ENCODE measurements at regions not wholly inside any gene's neighbourhood (a gene's known extent, or its start where the extent isn't known, plus 50 kb on each side); places are given as distances from the start of the nearest gene placed in this dataset.
"Not testable (repeated sequence)": the region's sequence is repeated elsewhere in the genome, so short reads cannot be mapped to it uniquely, and the experiment has no call there.

DNA sequence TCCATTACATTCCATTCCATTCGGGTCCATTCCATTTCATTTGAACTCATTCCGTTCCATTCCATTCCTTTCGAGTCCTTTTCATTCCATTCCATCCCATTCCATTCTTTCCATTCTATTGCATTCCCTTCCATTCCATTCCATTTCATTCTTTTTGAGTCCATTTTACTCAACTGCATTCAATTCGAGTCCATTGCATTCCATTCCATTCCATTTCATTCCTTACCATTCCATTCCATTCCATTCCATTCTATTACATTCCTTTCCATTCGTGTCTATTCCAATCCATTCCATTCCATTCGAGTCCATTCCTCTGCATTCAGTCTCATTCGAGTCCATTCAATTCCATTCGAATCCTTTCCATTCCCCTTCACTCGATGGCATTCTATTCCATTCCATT is 1128.8 kb downstream of the RPIA start:
- no peak overlapping the region for H3K9ac ChIP-seq (ENCODE audit: insufficient read length, low read depth)
- H3K9me3 ChIP-seq (ENCODE audit: insufficient read depth, low read length): peaks cover 58% of the 10 kb centered on the region
- TF ChIP-seq SUZ12 (IDR thresholded peaks at IDR 0.05; ENCODE audit: extremely low read depth, insufficient read depth, insufficient read length): no peak
- TF ChIP-seq YY1 (IDR thresholded peaks at IDR 0.05; ENCODE audit: insufficient read depth, insufficient read length): no peak
- no peak for TF ChIP-seq ZNF274 (IDR thresholded peaks at IDR 0.05; ENCODE audit: low read depth, low read length)
- no peaks in the 10 kb centered on the region for H3K36me3 ChIP-seq (ENCODE audit: insufficient read depth, insufficient read length, low read length)
- DNase-seq (ENCODE audit: low read depth, low spot score): no peak
- no peaks in the 10 kb centered on the region for H3K4me1 ChIP-seq (ENCODE audit: insufficient read depth, insufficient read length)
- H3K4me3 ChIP-seq (ENCODE audit: insufficient read length, low read depth): no peak overlapping the region
- no peaks in the 10 kb centered on the region for H3K27me3 ChIP-seq (ENCODE audit: insufficient read depth, insufficient read length)

DNA sequence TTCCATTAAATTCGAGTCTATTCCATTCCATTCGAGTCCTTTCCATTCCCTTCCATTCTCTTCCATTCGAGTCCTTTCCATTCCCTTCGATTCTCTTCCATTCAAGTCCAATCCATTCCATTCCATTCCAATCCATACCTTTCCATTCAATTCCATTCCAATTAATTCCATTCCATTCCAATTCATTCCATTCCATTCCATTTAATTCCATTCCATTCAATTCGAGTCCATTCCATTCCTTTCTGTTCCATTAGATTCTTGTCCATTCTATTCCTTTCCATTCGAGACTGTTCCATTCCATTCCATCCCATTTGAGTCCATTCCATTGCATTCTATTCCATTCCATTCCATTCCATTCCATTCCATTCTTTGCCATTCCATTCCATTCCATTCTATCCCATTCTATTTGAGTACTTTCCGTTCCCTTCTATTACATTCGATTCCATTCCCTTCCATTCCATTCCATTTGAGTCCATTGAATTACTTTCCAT is 1130.0 kb downstream of the RPIA start:
- Histone ChIP-seq H3K4me1 (ENCODE audit: insufficient read depth, insufficient read length) (no peaks in the 10 kb centered on the region), H3K27me3 (ENCODE audit: insufficient read depth, insufficient read length) (no peaks in the 10 kb centered on the region), H3K9ac (ENCODE audit: insufficient read length, low read depth) (no peak overlapping the region), H3K9me3 (ENCODE audit: insufficient read depth, low read length) (peaks cover 58% of the 10 kb centered on the region), H3K36me3 (ENCODE audit: insufficient read depth, insufficient read length, low read length) (no peaks in the 10 kb centered on the region), H3K4me3 (ENCODE audit: insufficient read length, low read depth) (no peak overlapping the region)
- DNase-seq (ENCODE audit: low read depth, low spot score): no peak
- TF ChIP-seq SUZ12 (IDR thresholded peaks at IDR 0.05; ENCODE audit: extremely low read depth, insufficient read depth, insufficient read length) (no peak), YY1 (IDR thresholded peaks at IDR 0.05; ENCODE audit: insufficient read depth, insufficient read length) (no peak), ZNF274 (IDR thresholded peaks at IDR 0.05; ENCODE audit: low read depth, low read length) (no peak)

DNA sequence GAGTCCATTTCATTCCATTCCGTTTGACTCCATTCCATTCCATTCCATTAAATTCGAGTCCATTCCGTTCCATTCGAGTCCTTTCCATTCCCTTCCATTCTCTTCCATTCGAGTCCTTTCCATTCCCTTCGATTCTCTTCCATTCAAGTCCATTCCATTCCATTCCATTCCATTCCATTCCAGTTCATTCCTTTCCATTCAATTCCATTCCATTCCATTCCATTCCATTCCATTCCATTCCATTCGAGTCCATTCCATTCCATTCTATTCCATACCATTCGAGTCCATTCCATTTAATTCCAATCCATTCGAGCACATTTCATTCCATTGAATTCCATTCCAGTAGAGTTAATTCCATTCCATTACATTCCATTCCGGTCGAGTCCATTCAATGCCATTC is 1130.9 kb downstream of the RPIA start:
- not testable (repeated sequence) for DNase-seq (ENCODE audit: low read depth, low spot score); H3K4me3 ChIP-seq (ENCODE audit: insufficient read length, low read depth); H3K9ac ChIP-seq (ENCODE audit: insufficient read length, low read depth); H3K27me3 ChIP-seq (ENCODE audit: insufficient read depth, insufficient read length); H3K4me1 ChIP-seq (ENCODE audit: insufficient read depth, insufficient read length); H3K36me3 ChIP-seq (ENCODE audit: insufficient read depth, insufficient read length, low read length)
- peaks cover 52% of the 10 kb centered on the region for H3K9me3 ChIP-seq (ENCODE audit: insufficient read depth, low read length)

DNA sequence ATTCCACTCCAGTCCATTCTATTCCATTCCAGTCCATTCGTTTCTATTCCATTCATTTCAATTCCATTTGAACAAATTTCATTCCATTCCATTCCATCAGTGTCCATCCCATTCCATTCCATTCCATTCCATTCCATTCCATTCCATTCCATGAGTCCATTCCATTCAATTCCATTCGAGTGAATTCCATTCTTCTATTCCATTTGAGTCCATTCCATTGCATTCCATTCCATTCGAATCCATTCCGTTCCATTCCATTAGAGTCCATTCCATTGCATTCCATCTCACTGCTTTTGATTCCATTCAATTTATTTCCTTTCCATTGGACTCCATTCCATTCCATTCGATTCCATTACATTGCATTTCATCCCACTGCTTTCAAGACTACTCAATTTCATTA is 1132.1 kb downstream of the RPIA start:
- H3K27me3 ChIP-seq (ENCODE audit: insufficient read depth, insufficient read length): no peaks in the 10 kb centered on the region
- H3K9ac ChIP-seq (ENCODE audit: insufficient read length, low read depth): no peak overlapping the region
- DNase-seq (ENCODE audit: low read depth, low spot score): no peak
- peaks cover 41% of the 10 kb centered on the region for H3K9me3 ChIP-seq (ENCODE audit: insufficient read depth, low read length)
- no peaks in the 10 kb centered on the region for H3K36me3 ChIP-seq (ENCODE audit: insufficient read depth, insufficient read length, low read length)
- no peaks in the 10 kb centered on the region for H3K4me1 ChIP-seq (ENCODE audit: insufficient read depth, insufficient read length)
- no peak overlapping the region for H3K4me3 ChIP-seq (ENCODE audit: insufficient read length, low read depth)
- no peak for TF ChIP-seq ZNF274 (IDR thresholded peaks at IDR 0.05; ENCODE audit: low read depth, low read length)
- TF ChIP-seq YY1 (IDR thresholded peaks at IDR 0.05; ENCODE audit: insufficient read depth, insufficient read length): no peak
- TF ChIP-seq SUZ12 (IDR thresholded peaks at IDR 0.05; ENCODE audit: extremely low read depth, insufficient read depth, insufficient read length): no peak

DNA sequence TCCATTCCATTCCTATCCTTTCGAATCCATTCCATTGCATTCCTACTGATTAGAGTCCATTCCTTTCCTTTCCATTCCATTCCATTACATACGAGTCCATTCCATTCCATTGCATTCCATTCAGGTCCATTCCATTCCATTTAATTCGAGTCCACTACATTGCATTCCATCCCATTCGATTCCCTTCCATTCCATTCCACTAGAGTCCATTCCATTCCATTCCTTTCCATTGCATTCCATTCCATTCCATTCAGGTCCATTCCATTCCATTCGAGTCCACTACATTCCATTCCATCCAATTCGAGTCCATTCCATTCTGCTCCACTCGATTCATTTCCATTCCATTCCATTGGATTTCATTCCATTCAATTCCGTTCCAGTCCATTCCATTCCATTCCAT is 1133.6 kb downstream of the RPIA start:
- peaks cover 26% of the 10 kb centered on the region for H3K9me3 ChIP-seq (ENCODE audit: insufficient read depth, low read length)
- DNase-seq (ENCODE audit: low read depth, low spot score): no peak
- H3K4me1 ChIP-seq (ENCODE audit: insufficient read depth, insufficient read length): no peaks in the 10 kb centered on the region
- H3K4me3 ChIP-seq (ENCODE audit: insufficient read length, low read depth): no peak overlapping the region
- H3K9ac ChIP-seq (ENCODE audit: insufficient read length, low read depth): no peak overlapping the region
- no peaks in the 10 kb centered on the region for H3K36me3 ChIP-seq (ENCODE audit: insufficient read depth, insufficient read length, low read length)
- no peaks in the 10 kb centered on the region for H3K27me3 ChIP-seq (ENCODE audit: insufficient read depth, insufficient read length)
- TF ChIP-seq SUZ12 (IDR thresholded peaks at IDR 0.05; ENCODE audit: extremely low read depth, insufficient read depth, insufficient read length): no peak
- TF ChIP-seq ZNF274 (IDR thresholded peaks at IDR 0.05; ENCODE audit: low read depth, low read length): no peak
- TF ChIP-seq YY1 (IDR thresholded peaks at IDR 0.05; ENCODE audit: insufficient read depth, insufficient read length): no peak

DNA sequence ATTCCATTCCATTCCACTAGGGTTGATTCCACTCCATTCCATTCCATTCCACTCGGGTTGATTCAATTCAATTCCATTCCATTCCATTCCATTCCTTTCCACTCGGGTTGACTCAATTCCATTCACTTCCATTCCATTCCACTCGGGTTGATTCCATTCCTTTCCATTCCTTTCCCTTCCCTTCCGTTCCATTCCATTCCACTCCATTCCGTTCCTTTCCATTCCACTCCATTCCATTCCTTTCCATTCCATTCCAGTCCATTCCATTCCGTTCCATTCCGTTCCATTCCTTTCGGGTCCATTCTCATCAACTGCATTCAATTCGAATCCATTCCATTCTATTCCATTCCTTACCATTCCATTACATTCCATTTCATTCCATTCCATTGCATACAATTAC is 1135.3 kb downstream of the RPIA start:
- not testable (repeated sequence) for H3K27me3 ChIP-seq (ENCODE audit: insufficient read depth, insufficient read length); H3K4me3 ChIP-seq (ENCODE audit: insufficient read length, low read depth); DNase-seq (ENCODE audit: low read depth, low spot score); H3K36me3 ChIP-seq (ENCODE audit: insufficient read depth, insufficient read length, low read length); H3K9ac ChIP-seq (ENCODE audit: insufficient read length, low read depth); H3K4me1 ChIP-seq (ENCODE audit: insufficient read depth, insufficient read length)
- peaks cover 13% of the 10 kb centered on the region for H3K9me3 ChIP-seq (ENCODE audit: insufficient read depth, low read length)

DNA sequence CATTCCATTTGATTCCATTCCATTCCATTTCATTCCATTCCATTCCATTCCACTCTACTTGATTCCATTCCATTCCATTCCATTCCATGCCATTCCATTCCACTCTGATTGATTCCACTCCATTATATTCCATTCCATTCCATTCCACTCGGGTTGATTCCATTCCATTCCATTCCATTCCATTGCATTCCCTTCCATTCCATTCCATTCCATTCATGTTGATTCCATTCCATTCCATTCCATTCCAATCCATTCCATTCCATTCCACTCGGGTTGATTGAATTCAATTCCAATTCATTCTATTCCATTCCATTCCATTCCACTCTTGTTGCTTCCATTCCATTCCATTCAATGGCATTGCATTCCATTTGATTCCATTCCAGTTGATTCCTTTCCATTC is 1136.4 kb downstream of the RPIA start:
- H3K36me3 ChIP-seq (ENCODE audit: insufficient read depth, insufficient read length, low read length); H3K4me3 ChIP-seq (ENCODE audit: insufficient read length, low read depth); H3K9me3 ChIP-seq (ENCODE audit: insufficient read depth, low read length); H3K27me3 ChIP-seq (ENCODE audit: insufficient read depth, insufficient read length); H3K9ac ChIP-seq (ENCODE audit: insufficient read length, low read depth); DNase-seq (ENCODE audit: low read depth, low spot score); H3K4me1 ChIP-seq (ENCODE audit: insufficient read depth, insufficient read length): not testable (repeated sequence)

DNA sequence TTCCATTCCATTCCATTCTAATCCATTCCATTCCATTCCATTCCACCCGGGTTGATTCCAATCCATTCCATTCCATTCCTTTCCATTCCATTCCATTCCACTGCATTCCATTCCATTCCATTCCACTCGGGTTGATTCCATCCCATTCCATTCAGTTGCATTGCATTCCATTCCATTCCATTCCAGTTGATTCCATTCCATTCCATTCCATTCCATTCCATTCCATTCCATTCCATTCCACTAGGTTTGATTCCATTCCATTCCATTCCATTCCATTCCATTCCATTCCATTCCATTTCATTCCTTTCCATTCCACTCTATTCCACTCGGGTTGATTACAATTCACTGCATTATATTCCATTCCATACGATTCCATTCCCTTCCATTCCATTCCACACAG is 1136.9 kb downstream of the RPIA start:
- H3K36me3 ChIP-seq (ENCODE audit: insufficient read depth, insufficient read length, low read length); H3K4me3 ChIP-seq (ENCODE audit: insufficient read length, low read depth); H3K27me3 ChIP-seq (ENCODE audit: insufficient read depth, insufficient read length); H3K9ac ChIP-seq (ENCODE audit: insufficient read length, low read depth); DNase-seq (ENCODE audit: low read depth, low spot score); H3K9me3 ChIP-seq (ENCODE audit: insufficient read depth, low read length); H3K4me1 ChIP-seq (ENCODE audit: insufficient read depth, insufficient read length): not testable (repeated sequence)

DNA sequence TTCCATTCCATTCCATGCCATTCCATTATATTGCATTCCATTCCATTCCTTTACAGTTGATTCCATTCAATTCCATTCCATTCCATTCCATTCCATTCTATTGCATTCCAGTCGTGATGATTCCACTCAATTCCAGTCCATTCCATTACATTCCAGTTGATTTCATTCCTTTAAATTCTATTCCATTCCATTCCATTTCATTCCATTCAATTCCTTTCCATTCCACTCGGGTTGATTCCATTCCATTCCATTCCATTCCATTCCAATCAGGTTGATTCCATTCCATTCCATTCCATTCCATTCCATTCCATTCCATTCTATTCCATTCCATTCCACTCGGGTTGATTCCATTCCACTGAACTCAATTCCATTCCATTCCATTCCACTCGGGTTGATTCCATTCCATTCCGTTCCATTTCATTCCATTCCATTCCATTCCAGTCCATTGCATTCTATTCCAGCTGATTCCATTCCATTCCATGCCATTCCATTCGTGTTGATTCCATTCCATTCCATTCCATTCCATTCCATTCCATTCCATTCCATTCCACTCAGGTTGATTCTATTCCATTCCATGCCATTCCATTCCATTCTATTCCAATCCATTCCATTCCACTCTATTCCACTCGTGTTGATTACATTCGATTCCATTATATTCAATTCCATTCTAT is 1137.6 kb downstream of the RPIA start:
- not testable (repeated sequence) for H3K27me3 ChIP-seq (ENCODE audit: insufficient read depth, insufficient read length); DNase-seq (ENCODE audit: low read depth, low spot score); H3K36me3 ChIP-seq (ENCODE audit: insufficient read depth, insufficient read length, low read length); H3K4me1 ChIP-seq (ENCODE audit: insufficient read depth, insufficient read length); H3K9ac ChIP-seq (ENCODE audit: insufficient read length, low read depth); H3K9me3 ChIP-seq (ENCODE audit: insufficient read depth, low read length); H3K4me3 ChIP-seq (ENCODE audit: insufficient read length, low read depth)

All from NT2/D1 (cell line).